HEK293 (cell line): ENCODE measurements at regions not wholly inside any gene's neighbourhood (a gene's known extent, or its start where the extent isn't known, plus 50 kb on each side); places are given as distances from the start of the nearest gene placed in this dataset.

Source experiments
- CTCF ChIP-seq: fragments of 450-650 bp; formaldehyde crosslinking; IDR thresholded peaks from 2 replicates; pipeline ENCODE4 v1.5.1; 2016; ENCODE audit warnings: missing biosample characterization, missing genetic modification characterization
- PBX3 ChIP-seq: sonication (generic); formaldehyde crosslinking; IDR thresholded peaks from 2 replicates; pipeline ENCODE4 v1.8.1; 2022; ENCODE audit warnings: mild to moderate bottlenecking, moderate library complexity, missing genetic modification reagents
- SCRT2 ChIP-seq: fragments of 450-650 bp; formaldehyde crosslinking; IDR thresholded peaks from 2 replicates; pipeline ENCODE4 v1.5.1; 2016; ENCODE audit warnings: missing biosample characterization, missing genetic modification characterization
- SETDB1 ChIP-seq: IDR thresholded peaks from one replicate; pipeline ENCODE4 v1.6.1; 2017; ENCODE audit warnings: mild to moderate bottlenecking, low read length, moderate library complexity, mixed read lengths; ENCODE audit not compliant: insufficient read length
- ZNF121 ChIP-seq: fragments of 450-650 bp; formaldehyde crosslinking; IDR thresholded peaks from 2 replicates; pipeline ENCODE4 v1.5.1; 2016; ENCODE audit warnings: missing biosample characterization, missing genetic modification characterization
- ZNF23 ChIP-seq: fragments of 450-650 bp; formaldehyde crosslinking; IDR thresholded peaks from 2 replicates; pipeline ENCODE4 v1.5.1; 2016; ENCODE audit warnings: missing biosample characterization, missing genetic modification characterization, borderline replicate concordance
- ZNF24 ChIP-seq: fragments of 450-650 bp; formaldehyde crosslinking; IDR thresholded peaks from 2 replicates; pipeline ENCODE4 v1.5.1; 2016; ENCODE audit warnings: missing biosample characterization, missing genetic modification characterization
- ZNF501 ChIP-seq: fragments of 450-650 bp; formaldehyde crosslinking; IDR thresholded peaks from 2 replicates; pipeline ENCODE4 v1.5.1; 2016; ENCODE audit warnings: missing biosample characterization, missing genetic modification characterization
- ZNF629 ChIP-seq: fragments of 450-650 bp; formaldehyde crosslinking; IDR thresholded peaks from 2 replicates; pipeline ENCODE4 v1.5.1; 2017; ENCODE audit warnings: missing biosample characterization, missing genetic modification characterization
- ZNF670 ChIP-seq: fragments of 450-650 bp; formaldehyde crosslinking; IDR thresholded peaks from 2 replicates; pipeline ENCODE4 v1.5.1; 2016; ENCODE audit warnings: missing biosample characterization, missing genetic modification characterization, low read depth
- ZNF692 ChIP-seq: fragments of 450-650 bp; formaldehyde crosslinking; IDR thresholded peaks from 2 replicates; pipeline ENCODE4 v1.5.1; 2016; ENCODE audit warnings: missing biosample characterization, missing genetic modification characterization
- ZSCAN5A ChIP-seq: fragments of 450-650 bp; formaldehyde crosslinking; IDR thresholded peaks from 2 replicates; pipeline ENCODE4 v1.5.1; 2016; ENCODE audit warnings: missing biosample characterization, missing genetic modification characterization
- TF ChIP-seq, protein P1 (sequence below): fragments of 450-650 bp; formaldehyde crosslinking; IDR thresholded peaks from 2 replicates; pipeline ENCODE4 v1.5.1; 2016; ENCODE audit warnings: missing biosample characterization, missing genetic modification characterization, low read depth

- TF ChIP-seq ZNF629 (tag by site-specific recombination) (no peak), PBX3 (CRISPR knock-in tag) (no peak), ZNF670 (tag by site-specific recombination) (no peak), ZNF121 (tag by site-specific recombination) (no peak), CTCF (tag by site-specific recombination) (no peak), ZNF24 (tag by site-specific recombination) (no peak), SCRT2 (tag by site-specific recombination) (no peak), ZNF501 (tag by site-specific recombination) (no peak), ZNF692 (tag by site-specific recombination) (no peak), SETDB1 (no peak), ZNF23 (tag by site-specific recombination) (no peak), ZSCAN5A (tag by site-specific recombination) (no peak)
- TF ChIP-seq, protein P1, sequence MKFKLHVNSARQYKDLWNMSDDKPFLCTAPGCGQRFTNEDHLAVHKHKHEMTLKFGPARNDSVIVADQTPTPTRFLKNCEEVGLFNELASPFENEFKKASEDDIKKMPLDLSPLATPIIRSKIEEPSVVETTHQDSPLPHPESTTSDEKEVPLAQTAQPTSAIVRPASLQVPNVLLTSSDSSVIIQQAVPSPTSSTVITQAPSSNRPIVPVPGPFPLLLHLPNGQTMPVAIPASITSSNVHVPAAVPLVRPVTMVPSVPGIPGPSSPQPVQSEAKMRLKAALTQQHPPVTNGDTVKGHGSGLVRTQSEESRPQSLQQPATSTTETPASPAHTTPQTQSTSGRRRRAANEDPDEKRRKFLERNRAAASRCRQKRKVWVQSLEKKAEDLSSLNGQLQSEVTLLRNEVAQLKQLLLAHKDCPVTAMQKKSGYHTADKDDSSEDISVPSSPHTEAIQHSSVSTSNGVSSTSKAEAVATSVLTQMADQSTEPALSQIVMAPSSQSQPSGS (tag by site-specific recombination) = no peak
Measured at GRCh38 chr17:12548558-12548957, 117.1 kb upstream of the MYOCD start.
